Motor neuron (in vitro differentiated cells): ENCODE measurements at regions not wholly inside any gene's neighbourhood (a gene's known extent, or its start where the extent isn't known, plus 50 kb on each side); places are given as distances from the start of the nearest gene placed in this dataset.

Source experiments
- ATAC-seq, 8 experiments: fragments of 200-7000 bp; cut with Tn5 transposase; replicated peaks in 6 of 8; 2 replicates each; pipeline ENCODE4 v1.8.0; 2021; ENCODE audit warnings: mild to moderate bottlenecking in 8 of 8, moderate library complexity in 8 of 8
- H3K27ac ChIP-seq, 2 donors: fragments of 250-450 bp; sonication (Bioruptor Pico); 2 replicates each; pipeline ENCODE4 v1.9.0; 2021; ENCODE audit warnings: antibody characterized with exemption in 2 of 2, mild to moderate bottlenecking in 2 of 2, moderate library complexity in 1 of 2
- H3K4me1 ChIP-seq, 2 donors: fragments of 250-450 bp; sonication (Bioruptor Pico); replicated peaks in 1 of 2; 2 replicates each; pipeline ENCODE4 v1.6.1; 2021; ENCODE audit warnings: antibody characterized with exemption in 2 of 2, mild to moderate bottlenecking in 2 of 2, moderate library complexity in 1 of 2
- H3K4me3 ChIP-seq, 5 donors: fragments of 250-450 bp; sonication (Bioruptor Pico); 2 replicates each; pipeline ENCODE4 v1.9.0; 2021; ENCODE audit warnings: antibody characterized with exemption in 5 of 5, mild to moderate bottlenecking in 5 of 5, moderate library complexity in 4 of 5
- WGBS, 10 experiments: fragments of 450-650 bp; shearing (Covaris generic); methylation state at CpG; one replicate each; pipeline ENCODE4 v1.0.0; 2022; 5-methylcytosine and 5-hydroxymethylcytosine counted together
- in situ Hi-C, 9 experiments: fragments of 400-800 bp; cut with MboI; loops; one replicate each; pipeline ENCODE4 v1.15.0; 2021; ENCODE audit warnings: low sequenced_read_pairs in 9 of 9, low pct_unique_long_range_greater_than_20kb in 2 of 9; ENCODE audit not compliant: unreplicated experiment in 9 of 9

- H3K27ac ChIP-seq: no peak overlapping the region
- peaks cover 0 to 27% of the 10 kb centered on the region in 2 donors for H3K4me1 ChIP-seq
- H3K4me3 ChIP-seq: no peak overlapping the region
- in situ Hi-C loops: loop anchor here in 1 of 9 experiments (25.0 kb wide), 1 partner anchor 372 kb away; no protein-coding TSS in a partner anchor
- WGBS, 10 experiments: 78 to 100% (median 94%) methylated on average over 1 to 3 of the region's 3 CpGs; no CpG with 5 or more reads in 2 of the 10 experiments
- ATAC-seq: no peak
These were observed 123.3 kb upstream of the ST6GAL2 start for GRCh38 chr2:107009275-107009674.

- peaks cover 0 to 24% of the 10 kb centered on the region in 2 donors for H3K4me1 ChIP-seq
- in situ Hi-C loops: loop anchor here in 1 of 9 experiments (25.0 kb wide), 1 partner anchor 376 kb away; no protein-coding TSS in a partner anchor
- 17 to 100% (median 72%) methylated on average over 1 to 5 of the region's 5 CpGs for WGBS, 10 experiments
- peak in 3 of 8 experiments; percentile 64 to 72 (median 70) for ATAC-seq
- H3K27ac ChIP-seq: no peak overlapping the region
- no peak overlapping the region for H3K4me3 ChIP-seq
These were observed 126.8 kb upstream of the ST6GAL2 start for GRCh38 chr2:107012714-107013306.

- Histone ChIP-seq H3K27ac (no peak overlapping the region), H3K4me1 (peaks cover 0 to 24% of the 10 kb centered on the region in 2 donors), H3K4me3 (no peak overlapping the region)
- no peak for ATAC-seq
- in situ Hi-C loops: loop anchor here in 1 of 9 experiments (25.0 kb wide), 1 partner anchor 377 kb away; no protein-coding TSS in a partner anchor
- WGBS, 10 experiments: 70 to 100% (median 94%) methylated on average over 1 to 2 of the region's 2 CpGs; no CpG with 5 or more reads in 2 of the 10 experiments
These were observed 127.9 kb upstream of the ST6GAL2 start for GRCh38 chr2:107013884-107014283.

GRCh38 chr2:107018366-107018765 is 132.4 kb upstream of the ST6GAL2 start:
- ATAC-seq: no peak
- WGBS, 10 experiments: 57 to 100% (median 86%) methylated on average over 1 to 4 of the region's 4 CpGs; no CpG with 5 or more reads in 4 of the 10 experiments
- Histone ChIP-seq H3K4me3 (no peak overlapping the region), H3K4me1 (peaks cover 0 to 8% of the 10 kb centered on the region in 2 donors), H3K27ac (no peak overlapping the region)
- in situ Hi-C loops: loop anchor here in 1 of 9 experiments (25.0 kb wide), 1 partner anchor 381 kb away; no protein-coding TSS in a partner anchor

GRCh38 chr2:107020392-107020791 is 134.4 kb upstream of the ST6GAL2 start:
- 25 to 79% (median 58%) methylated on average over 1 to 6 of the region's 6 CpGs for WGBS, 10 experiments
- in situ Hi-C loops: loop anchor here in 1 of 9 experiments (25.0 kb wide), 1 partner anchor 383 kb away; no protein-coding TSS in a partner anchor
- Histone ChIP-seq H3K27ac (no peak overlapping the region), H3K4me1 (peaks cover 0 to 4% of the 10 kb centered on the region in 2 donors), H3K4me3 (no peak overlapping the region)
- peak in 5 of 8 experiments; percentile 33 to 86 (median 52) for ATAC-seq

GRCh38 chr2:107024269-107024668 is 138.3 kb upstream of the ST6GAL2 start:
- H3K4me1 ChIP-seq: peaks cover 0 to 4% of the 10 kb centered on the region in 2 donors
- WGBS, 10 experiments: 80 to 100% (median 93%) methylated on average over 1 to 2 of the region's 2 CpGs; no CpG with 5 or more reads in 2 of the 10 experiments
- peak in 3 of 8 experiments; percentile 52 to 97 (median 92) for ATAC-seq
- no peak overlapping the region for H3K4me3 ChIP-seq
- in situ Hi-C loops: loop anchor here in 1 of 9 experiments (25.0 kb wide), 1 partner anchor 387 kb away; no protein-coding TSS in a partner anchor
- no peak overlapping the region for H3K27ac ChIP-seq

- 60 to 100% (median 73%) methylated on average over 1 to 6 of the region's 6 CpGs; no CpG with 5 or more reads in 3 of the 10 experiments for WGBS, 10 experiments
- ATAC-seq: no peak
- Histone ChIP-seq H3K27ac (no peak overlapping the region), H3K4me1 (peaks cover 0 to 4% of the 10 kb centered on the region in 2 donors), H3K4me3 (no peak overlapping the region)
- in situ Hi-C loops: no loop called here
These were observed 139.4 kb upstream of the ST6GAL2 start for GRCh38 chr2:107025291-107025857.

GRCh38 chr2:107025869-107026380 is 140.0 kb upstream of the ST6GAL2 start:
- no peak overlapping the region for H3K27ac ChIP-seq
- 30 to 100% (median 97%) methylated on average over 1 to 6 of the region's 8 CpGs; no CpG with 5 or more reads in 2 of the 10 experiments for WGBS, 10 experiments
- H3K4me3 ChIP-seq: no peak overlapping the region
- in situ Hi-C loops: no loop called here
- peak in 1 of 8 experiments; percentile 54 for ATAC-seq
- peaks cover 0 to 4% of the 10 kb centered on the region in 2 donors for H3K4me1 ChIP-seq

GRCh38 chr2:107027205-107027604 is 141.2 kb upstream of the ST6GAL2 start:
- Histone ChIP-seq H3K4me3 (no peak overlapping the region), H3K27ac (no peak overlapping the region), H3K4me1 (peaks cover 0 to 1% of the 10 kb centered on the region in 2 donors)
- 0 to 100% (median 53%) methylated on average over 1 of the region's 1 CpG; no CpG with 5 or more reads in 2 of the 10 experiments for WGBS, 10 experiments
- in situ Hi-C loops: no loop called here
- ATAC-seq: no peak

GRCh38 chr2:107027810-107028209 is 141.8 kb upstream of the ST6GAL2 start:
- in situ Hi-C loops: no loop called here
- no peak for ATAC-seq
- Histone ChIP-seq H3K27ac (no peak overlapping the region), H3K4me1 (no peaks in the 10 kb centered on the region), H3K4me3 (no peak overlapping the region)

- in situ Hi-C loops: no loop called here
- Histone ChIP-seq H3K4me3 (no peak overlapping the region), H3K27ac (no peak overlapping the region), H3K4me1 (no peaks in the 10 kb centered on the region)
- ATAC-seq: no peak
- WGBS, 10 experiments: 17 to 100% (median 94%) methylated on average over 1 of the region's 1 CpG; no CpG with 5 or more reads in 4 of the 10 experiments
These were observed 142.7 kb upstream of the ST6GAL2 start for GRCh38 chr2:107028661-107029060.

- no peak for ATAC-seq
- in situ Hi-C loops: no loop called here
- Histone ChIP-seq H3K4me1 (no peaks in the 10 kb centered on the region), H3K27ac (no peak overlapping the region), H3K4me3 (no peak overlapping the region)
- 20 to 100% (median 96%) methylated on average over 1 to 3 of the region's 5 CpGs; no CpG with 5 or more reads in 4 of the 10 experiments for WGBS, 10 experiments
These were observed 150.3 kb upstream of the ST6GAL2 start for GRCh38 chr2:107036293-107036692.

- peaks cover 10 to 29% of the 10 kb centered on the region in 2 donors for H3K4me1 ChIP-seq
- no peak overlapping the region for H3K27ac ChIP-seq
- no peak for ATAC-seq
- in situ Hi-C loops: no loop called here
- H3K4me3 ChIP-seq: no peak overlapping the region
- 0 to 48% (median 20%) methylated on average over 1 to 4 of the region's 4 CpGs; no CpG with 5 or more reads in 1 of the 10 experiments for WGBS, 10 experiments
These were observed 176.2 kb upstream of the ST6GAL2 start for GRCh38 chr2:107062173-107062572.
